GM19452 (cell line): ENCODE measurements at regions not wholly inside any gene's neighbourhood (a gene's known extent, or its start where the extent isn't known, plus 50 kb on each side); places are given as distances from the start of the nearest gene placed in this dataset.

Source experiments
- ATAC-seq: cut with Tn5 transposase; IDR thresholded peaks from one replicate; pipeline ENCODE4 v1.9.1; 2021; ENCODE audit not compliant: unreplicated experiment

- ATAC-seq = no peak
Measured at GRCh38 chr9:87818308-87818707, 64.4 kb upstream of the SPATA31E1 start.

- no peak for ATAC-seq
Measured at GRCh38 chr9:87824216-87824875, 58.3 kb upstream of the SPATA31E1 start.

- no peak for ATAC-seq
Measured at GRCh38 chr9:87824886-87825285, 57.8 kb upstream of the SPATA31E1 start.

GRCh38 chr9:87826331-87826730 lies 56.3 kb upstream of the SPATA31E1 start:
- no peak for ATAC-seq

- ATAC-seq = no peak
Measured at GRCh38 chr9:87827341-87827740, 55.3 kb upstream of the SPATA31E1 start.

- ATAC-seq = no peak
Measured at GRCh38 chr9:87829756-87830155, 52.9 kb upstream of the SPATA31E1 start.

GRCh38 chr9:87830446-87830845 lies 52.2 kb upstream of the SPATA31E1 start:
- no peak for ATAC-seq

GRCh38 chr9:87831159-87831558 lies 51.5 kb upstream of the SPATA31E1 start:
- no peak for ATAC-seq
